HG03378 (cell line): ENCODE measurements at regions not wholly inside any gene's neighbourhood (a gene's known extent, or its start where the extent isn't known, plus 50 kb on each side); places are given as distances from the start of the nearest gene placed in this dataset.
"Not testable (repeated sequence)": the region's sequence is repeated elsewhere in the genome, so short reads cannot be mapped to it uniquely, and the experiment has no call there.

ENCODE experiments used
- ATAC-seq: cut with Tn5 transposase; IDR thresholded peaks from one replicate; pipeline ENCODE4 v1.9.1; 2021; ENCODE audit warnings: mild to moderate bottlenecking, moderate library complexity; ENCODE audit not compliant: unreplicated experiment

DNA sequence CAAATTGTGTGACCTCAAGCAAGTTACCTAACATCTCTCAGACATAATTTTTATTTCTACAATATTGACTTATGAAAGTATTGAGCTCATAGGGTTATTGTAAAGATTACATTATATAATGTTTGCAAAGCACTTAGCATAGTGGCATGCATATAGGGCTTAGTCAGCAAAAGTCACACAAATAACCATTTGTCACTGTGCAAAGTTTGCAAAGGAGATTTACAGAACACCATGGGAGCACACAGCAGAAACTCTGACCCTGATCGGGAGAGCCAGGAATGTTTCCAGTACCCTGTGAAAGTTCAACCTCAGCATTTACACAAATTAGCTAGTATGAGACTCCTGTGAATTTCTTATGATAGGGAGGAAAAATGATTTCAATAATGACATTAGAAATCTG is 804.6 kb upstream of the RAG2 start:
- ATAC-seq = no peak

DNA sequence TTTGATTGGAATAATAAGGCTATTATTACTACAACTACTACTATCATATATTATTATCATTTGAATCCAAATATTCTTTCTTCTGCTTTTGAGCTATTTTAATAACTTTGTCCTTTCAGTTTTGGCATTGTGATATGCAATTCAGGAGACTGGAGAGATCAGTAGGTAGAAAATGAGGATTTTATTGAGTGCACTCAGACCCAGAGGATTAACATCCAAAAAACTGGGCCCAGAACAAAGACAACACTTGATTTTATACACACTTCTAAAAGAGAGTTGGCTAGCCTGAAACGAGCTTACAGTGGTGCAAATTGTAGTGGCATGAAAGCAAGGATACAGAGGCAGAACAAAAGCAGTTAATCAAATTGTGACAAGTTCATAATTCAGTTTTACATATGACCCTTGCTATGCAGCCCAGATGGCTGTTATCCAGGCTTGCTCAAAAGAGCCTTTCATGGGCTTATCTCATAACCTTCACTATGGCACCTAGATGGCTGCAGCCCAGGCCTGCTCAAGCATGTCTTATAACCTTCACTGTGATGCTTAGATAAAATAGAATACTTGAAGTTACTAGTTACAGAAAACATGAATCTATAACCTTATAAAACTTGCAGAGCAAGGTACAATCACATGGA is 796.3 kb upstream of the RAG2 start:
- ATAC-seq = no peak

DNA sequence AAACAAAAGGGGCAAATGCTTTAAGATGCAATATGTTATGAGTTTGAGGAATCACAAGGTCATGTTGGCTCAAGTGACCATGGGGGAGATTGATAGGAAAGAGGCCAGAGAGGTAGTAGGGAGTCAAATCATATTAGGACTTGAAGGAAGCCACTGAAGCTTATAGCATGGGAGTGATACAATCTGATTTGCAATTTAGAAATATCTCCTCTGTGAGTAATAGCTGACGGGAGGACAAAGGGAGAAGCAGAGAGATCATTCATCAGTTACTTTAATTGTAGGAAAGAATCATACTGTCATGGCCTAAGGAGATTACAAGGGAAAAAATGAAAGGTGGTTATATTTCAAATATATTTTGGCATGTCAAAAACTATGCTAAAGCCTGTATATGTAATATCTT is 793.6 kb upstream of the RAG2 start:
- ATAC-seq = no peak

DNA sequence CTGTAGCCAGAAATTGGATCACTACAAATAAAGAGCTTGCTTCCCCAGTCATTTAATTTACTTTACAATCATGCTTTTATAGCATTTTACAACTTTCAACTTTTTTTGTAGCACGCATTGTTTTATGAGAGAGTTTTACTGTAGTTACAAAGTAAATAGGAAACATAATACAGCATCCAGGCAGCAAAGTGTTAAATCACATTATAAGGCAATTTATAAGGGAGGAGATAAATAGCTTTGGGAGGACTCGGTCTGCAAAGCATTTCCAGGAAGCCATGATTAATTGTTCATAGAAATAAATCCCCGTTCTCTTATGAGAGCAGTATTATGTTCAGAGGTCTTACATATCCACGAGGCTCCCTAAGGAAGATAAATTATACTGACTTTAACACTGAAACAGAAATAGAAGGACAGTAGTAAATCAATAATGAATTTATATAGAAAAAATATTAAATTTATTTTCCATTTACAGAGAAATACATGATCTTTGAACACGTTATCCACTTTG is 792.6 kb upstream of the RAG2 start:
- no peak for ATAC-seq

DNA sequence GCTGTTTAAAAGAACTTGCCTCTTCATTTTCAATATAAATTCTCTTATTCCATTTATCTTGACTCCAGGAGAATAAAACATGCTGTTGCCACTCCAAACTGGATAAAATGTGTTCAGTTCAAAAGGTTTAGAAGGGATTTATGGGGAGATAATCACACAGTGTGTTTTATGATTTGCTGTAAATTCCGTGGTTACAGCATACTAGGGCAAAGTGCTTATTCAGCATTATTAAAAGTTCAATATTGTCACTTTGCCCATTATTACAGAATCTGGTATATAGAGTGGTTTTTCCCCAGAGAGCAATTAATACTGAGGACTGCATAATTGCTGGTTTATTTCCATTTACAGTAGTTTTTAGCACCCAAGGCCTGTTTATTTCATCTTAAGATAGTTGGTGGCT is 780.9 kb upstream of the RAG2 start:
- no peak for ATAC-seq

DNA sequence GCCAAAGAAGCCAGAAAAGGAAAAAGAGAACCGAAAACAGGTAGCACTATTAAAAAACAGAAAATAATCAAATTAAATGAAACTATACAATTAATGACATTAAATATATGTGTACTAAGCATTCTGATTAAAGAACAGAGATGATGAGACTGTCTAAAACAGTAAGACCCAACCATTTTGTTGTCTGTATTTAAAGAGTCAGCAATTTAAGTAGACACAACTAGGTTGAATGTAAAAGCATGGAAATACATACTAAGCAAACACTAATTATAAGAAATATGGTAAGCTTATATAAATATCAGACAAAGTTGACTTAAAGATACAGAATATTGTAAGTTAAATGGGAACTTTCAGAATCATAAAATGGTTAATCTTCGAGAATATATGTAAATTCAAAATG is 774.6 kb upstream of the RAG2 start:
- ATAC-seq = no peak

DNA sequence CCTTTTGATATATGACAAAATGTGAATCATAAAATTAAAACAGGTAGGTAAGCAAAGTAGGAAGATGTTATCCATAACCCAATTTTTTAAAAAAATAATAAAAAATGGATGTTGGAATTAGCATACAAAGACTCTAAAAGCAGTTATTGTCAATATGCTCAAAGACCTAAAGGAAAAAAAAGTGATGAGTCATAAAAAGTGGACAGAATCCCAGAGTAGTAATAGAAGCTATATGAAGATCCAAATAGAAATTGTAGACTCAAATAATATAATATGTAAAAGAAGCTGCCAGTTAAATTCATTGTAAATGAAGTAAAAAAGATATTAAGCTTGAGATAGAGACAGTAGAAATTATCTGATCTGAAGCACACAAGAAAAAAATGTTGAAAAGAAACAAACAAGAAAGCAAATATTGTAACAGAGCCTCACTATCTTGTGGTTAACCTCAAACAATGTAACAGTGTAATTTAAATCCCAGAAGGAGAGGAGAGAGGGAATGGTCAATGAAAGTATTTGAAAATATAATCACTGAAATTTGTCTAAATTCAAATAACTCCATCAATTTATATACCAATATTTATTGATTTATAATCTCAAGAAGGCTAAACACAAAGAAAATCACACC is 773.4 kb upstream of the RAG2 start:
- no peak for ATAC-seq

DNA sequence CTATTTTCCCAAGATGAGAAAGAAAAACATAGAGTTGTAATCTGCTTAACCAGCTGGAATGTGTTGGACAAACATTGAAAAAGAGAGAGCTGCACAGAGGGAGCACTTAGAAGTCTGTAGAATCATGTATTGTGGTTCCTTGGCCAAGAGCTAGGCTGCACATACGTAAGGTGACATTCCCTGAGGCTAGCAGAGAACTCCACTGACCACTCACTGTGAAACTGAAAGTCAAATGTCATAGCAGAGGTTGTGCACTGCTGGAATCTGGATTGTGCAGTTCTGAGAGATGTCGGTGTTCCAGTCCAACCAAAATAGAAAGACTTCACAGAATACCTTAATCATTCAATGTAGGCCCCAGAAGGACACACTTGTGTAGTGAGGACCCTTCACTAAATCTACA is 772.8 kb upstream of the RAG2 start:
- ATAC-seq = no peak

DNA sequence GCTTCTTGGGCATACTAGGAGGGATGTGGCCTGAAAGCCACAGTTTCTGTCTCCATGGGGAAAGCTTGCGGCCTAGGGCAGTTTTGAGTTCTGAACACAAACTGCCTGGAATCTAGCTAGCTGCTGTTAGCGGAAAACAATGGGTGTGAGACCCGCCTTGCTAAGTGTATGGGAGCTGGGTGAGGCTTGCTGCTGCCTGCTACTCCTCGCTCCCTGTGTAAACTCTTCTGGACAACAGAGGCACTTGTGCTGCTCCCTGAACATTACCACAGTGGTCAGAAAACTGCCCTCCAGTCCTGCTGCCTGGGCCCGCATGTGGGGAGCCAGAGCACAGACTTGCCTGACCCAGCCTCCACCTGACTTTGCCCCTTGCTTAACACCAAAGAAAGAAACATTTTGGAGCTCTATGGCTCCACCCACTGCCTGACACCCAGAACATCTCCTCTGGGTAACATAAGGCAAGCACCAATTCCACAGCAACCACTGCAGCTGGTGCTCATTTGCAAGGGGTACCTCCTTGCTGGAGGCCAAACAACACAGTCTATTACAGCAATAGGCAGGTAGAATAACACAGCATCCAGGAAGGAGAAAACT is 766.3 kb upstream of the RAG2 start:
- ATAC-seq = no peak

DNA sequence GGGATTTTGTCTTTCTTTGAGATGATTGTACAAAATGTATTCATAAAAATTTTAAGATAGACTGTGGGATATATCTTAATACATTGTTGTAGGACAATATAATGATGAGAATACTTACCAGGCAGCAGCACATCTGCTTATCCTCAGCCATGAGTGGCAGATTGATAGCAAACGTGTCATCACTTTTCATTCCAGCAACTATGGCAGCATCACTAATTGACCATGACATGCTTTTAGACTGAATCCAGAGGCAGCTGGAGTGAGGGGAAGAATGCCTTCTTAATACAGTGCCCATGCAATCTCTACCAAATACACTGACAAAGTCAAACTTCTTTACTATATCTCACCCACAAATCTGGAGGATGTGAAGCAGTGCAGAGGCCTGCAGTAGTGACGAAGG is 755.2 kb upstream of the RAG2 start:
- ATAC-seq = no peak

DNA sequence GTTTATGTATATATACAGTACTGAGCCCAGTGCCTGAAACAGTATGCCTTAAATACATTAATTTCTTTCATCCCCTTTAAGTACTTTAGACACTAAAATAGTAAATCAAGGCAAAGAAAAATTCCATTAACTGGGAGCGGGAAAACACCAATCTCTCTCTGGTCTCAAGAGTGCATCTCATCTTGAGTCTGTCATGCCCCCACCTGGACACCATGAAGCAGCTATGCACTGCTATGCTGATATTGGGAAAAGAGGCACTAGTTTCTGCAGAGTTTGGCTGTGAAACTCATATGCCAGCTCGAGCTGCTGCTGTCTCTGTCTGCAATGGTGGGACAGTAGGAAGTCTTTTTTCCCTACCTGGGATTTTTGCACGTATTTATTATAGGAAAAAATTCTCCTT is 754.4 kb upstream of the RAG2 start:
- no peak for ATAC-seq

DNA sequence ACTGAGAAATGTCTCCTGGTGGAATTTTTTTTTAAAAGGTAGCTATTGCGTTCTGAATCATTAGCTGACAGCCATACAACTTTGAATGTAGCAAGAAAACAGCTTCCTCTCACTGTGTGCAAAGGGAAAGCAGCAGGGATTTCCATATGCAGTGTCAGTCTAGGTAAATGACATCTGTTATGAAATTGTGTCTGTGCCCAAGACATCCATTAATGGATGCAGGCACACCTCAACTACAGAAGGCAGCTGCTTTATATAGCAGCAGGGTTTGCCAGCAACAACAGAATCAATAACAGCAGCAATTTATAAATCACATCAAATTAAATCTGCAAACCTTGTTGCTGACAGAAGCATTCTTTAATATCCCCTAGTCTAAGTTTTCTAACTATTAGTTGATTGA is 745.3 kb upstream of the RAG2 start:
- no peak for ATAC-seq

DNA sequence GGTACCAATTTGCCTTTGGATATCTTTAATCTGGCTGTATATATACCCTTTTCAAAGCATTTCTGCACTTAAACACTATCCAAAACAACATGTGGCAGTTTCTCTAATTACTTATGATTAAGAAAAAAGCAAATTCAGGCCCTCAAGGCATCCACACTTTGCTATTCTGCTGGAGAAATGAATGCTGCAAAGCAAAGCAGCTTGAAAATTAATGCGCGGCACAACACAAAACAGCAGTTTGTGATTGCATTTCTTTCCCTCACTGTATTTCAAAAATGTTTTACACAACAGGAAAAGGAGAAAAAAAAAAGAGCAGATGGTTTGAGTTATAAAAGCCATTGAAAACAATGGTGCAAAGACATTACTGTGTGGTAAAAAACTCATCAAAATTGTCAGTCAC is 738.4 kb upstream of the RAG2 start:
- ATAC-seq = no peak

DNA sequence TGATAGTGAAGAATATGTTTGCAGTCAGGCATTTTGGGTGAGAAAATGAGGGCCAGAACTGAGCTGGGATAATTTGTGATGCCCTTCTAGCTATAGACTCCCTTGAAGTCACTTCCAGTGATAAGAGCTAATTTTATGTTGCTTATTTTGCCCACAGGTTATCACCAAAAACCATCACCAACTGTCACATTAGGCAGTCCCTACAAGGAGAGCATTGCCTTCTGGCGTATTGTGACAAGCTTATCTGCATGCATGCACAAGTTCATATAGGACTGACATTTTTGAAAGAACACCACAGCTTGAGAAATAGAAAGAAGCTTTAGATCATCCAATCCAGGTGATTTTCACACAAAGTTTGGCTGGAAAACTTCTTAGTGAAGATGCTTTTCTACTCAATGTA is 735.3 kb upstream of the RAG2 start:
- no peak for ATAC-seq

DNA sequence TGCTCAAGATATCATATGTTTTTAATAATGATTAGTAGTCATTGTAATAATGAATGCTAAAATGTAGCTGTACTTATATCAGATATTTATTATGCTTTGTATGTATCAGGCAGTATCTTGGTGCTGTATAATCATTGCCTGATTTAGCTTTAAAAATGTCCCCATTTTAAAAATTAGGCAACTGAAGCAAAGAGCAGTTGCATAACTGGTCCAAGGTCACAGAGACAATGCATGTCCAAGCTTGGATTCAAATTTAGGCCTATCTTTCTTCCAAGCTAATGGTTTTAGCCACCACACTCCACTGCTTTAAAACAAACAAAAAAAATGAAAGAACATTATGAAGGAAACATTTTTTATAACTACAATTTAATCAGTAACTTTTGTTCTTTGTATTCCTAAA is 725.8 kb upstream of the RAG2 start:
- no peak for ATAC-seq

DNA sequence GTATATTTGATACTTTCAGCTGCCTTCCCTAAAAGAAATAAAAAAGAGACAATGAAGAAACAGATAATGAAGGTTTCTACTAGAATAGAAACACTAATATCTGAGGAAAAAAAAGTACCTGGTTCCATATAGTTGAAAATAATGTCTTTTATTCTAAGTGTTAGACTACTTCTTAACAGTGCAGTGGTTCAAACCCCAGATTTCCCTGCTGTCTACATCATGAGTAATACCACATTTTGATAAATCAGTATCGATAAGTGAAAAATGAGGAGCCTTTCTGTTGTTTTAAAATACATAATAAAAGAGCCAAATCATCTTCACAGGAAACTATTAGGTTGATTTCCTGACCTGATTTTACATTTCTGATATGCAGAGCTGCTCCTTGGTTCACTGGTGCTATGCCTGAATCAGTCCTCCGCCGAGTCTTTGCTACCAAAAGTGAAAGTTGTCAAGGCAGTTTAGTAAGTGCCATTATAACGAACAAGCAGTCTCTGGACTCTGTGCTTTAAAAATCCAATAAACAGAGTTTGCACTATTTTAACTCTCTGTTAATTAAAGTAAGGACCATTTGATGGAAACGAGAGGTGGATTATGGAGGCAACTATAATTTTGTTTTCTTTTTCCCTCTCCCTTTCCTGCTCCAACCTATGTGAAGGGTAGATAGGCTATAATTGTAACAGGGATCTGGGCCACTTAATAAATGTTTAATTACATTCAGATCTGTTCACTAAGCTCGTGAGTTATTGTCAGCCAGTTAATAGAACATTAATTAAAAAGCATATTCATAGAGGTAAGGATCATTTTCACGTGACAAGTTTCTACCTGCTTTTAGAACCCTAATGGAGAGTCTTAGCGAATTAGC is 724.5 kb upstream of the RAG2 start:
- no peak for ATAC-seq

DNA sequence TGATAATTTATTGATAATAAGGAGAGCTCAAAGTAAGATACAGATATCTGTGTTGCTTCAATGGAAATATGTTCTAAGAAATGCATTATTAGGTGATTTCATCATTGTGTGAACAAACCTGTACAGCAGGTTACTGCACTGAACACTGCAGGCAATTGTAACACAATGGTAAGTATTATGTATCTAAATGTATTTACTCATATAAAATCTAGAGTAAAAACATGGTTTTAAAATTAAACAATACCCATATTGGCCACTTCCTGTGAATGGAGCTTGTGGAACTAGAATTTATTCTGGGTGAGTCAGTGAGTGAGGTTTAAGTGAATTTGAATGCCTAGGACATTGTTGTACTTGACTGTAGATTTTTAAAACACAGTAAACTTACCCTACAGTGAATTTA is 722.9 kb upstream of the RAG2 start:
- no peak for ATAC-seq

DNA sequence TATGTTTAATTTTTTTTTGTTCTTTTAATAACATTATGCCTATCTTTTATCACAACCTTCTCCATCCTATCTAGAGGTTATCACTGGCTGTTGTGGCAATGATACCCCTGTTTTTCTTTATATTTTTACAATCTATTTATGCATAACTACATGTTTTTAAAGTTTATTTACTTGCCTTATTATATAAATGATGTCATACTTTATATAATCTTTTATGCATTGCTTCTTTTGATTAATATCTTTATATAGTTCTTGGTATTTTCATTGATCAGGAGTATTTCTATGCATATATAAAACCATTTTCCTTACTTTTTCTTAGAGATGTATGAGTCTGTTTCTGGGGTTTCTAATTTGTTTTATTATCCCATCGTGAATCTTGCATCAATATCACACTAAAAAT is 719.8 kb upstream of the RAG2 start:
- no peak for ATAC-seq

DNA sequence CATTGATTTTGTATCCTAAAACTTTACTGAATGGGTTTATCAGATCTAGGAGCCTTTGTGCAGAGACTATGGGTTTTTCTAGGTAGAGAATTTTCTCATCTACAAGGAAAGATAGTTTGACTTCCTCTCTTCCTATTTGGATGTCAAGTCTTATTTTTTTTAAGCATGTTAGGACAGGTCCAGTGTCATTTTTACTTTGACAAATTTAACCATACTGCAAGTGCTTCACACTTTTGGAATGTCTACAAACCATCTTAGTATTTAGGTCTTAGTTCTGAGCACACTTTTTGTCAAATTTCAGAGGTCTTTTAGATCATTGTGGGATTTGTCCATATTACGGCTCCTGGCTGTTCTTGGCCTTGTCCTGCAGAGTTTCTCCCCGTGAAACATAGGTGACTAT is 715.2 kb upstream of the RAG2 start:
- no peak for ATAC-seq

DNA sequence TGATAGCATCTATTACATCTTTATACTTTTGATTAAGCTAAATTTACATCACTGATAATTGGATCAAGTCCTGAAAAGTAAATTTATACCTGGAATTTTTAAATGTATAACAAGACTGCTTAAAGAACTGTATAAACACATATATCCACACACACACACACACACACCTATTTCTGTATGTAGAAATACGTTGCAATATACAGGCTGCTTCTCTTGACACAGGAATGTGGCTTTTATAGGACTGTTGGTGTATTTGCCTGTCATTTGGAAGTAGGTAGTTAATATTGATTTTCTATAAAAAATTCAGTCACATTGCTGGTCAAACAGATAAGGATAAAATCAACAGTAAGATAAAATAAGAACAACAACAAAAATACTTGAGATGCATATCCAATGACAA is 708.5 kb upstream of the RAG2 start:
- no peak for ATAC-seq

DNA sequence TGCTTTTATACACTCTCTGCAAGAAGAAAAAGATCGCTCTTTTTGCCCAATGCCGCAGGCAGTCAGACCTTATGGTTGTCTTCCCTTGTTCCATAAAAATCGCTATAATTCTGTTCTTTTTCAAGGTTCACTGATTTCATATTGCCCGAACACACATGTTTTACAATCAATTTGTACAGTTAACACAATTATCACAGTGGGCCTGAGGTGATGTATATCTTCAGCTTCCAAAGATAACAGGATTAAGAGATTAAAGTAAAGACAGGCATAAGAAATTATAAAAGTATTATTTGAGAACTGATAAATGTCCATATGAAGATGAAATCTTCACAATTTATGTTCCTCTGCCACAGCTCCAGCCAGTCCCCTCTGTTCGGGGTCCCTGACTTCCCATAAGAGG is 703.4 kb upstream of the RAG2 start:
- not testable (repeated sequence) for ATAC-seq

DNA sequence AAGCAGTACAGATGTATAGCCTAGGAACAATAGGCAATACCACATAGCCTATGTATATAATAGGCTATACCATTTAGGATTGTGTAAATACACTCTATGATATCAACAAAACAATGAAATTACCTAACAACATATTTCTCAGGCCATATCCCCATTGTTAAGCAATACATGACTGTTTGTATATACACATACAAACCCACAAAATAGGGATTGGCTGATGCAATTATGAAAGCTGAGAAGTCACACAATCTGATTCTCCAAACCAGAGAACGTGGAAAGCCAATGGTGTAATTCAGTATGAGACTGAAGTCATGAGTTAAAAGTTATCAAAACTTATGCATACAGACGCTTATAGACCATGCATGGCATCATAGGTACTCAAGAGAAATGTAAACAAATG is 700.1 kb upstream of the RAG2 start:
- no peak for ATAC-seq
